ENCODE measurements at regions not wholly inside any gene's neighbourhood (a gene's known extent, or its start where the extent isn't known, plus 50 kb on each side); places are given as distances from the start of the nearest gene placed in this dataset.

DNA sequence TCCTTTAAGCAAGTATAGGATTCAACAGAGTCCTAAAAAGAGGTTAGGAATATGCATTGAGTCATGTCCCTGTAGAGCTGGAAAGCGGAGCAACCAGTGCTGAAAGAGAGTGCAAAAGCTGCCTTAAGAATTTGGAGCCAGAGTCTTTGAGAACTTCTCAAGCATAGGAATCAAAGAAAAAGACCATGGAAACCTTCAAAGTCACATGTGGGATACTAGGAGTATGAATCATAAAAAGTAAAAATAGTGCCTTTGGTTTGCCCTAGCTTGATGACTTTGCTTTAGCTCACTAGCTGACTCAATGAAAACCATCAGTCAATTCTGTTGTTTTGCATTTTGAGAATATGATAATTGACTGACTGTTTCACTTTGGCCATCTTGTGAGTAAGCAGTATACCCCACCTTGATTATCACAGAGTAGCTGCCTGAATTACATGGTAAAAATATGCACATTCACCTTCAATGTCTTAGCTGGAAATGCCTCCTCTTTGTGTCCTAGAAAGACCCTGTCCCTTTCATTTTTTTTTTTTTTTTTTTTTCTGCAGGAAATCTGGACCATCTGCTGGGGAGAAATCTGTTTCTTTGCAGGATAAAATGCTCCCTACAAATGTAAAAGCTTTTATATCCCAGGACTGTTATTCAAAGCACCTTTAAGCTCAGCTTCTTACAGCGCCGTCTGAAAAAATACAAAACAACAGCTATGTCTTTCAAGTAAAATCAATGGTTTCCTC, 248.6 kb upstream of the KRR1 start:
- TF ChIP-seq, protein P1, sequence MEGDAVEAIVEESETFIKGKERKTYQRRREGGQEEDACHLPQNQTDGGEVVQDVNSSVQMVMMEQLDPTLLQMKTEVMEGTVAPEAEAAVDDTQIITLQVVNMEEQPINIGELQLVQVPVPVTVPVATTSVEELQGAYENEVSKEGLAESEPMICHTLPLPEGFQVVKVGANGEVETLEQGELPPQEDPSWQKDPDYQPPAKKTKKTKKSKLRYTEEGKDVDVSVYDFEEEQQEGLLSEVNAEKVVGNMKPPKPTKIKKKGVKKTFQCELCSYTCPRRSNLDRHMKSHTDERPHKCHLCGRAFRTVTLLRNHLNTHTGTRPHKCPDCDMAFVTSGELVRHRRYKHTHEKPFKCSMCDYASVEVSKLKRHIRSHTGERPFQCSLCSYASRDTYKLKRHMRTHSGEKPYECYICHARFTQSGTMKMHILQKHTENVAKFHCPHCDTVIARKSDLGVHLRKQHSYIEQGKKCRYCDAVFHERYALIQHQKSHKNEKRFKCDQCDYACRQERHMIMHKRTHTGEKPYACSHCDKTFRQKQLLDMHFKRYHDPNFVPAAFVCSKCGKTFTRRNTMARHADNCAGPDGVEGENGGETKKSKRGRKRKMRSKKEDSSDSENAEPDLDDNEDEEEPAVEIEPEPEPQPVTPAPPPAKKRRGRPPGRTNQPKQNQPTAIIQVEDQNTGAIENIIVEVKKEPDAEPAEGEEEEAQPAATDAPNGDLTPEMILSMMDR (IDR thresholded peaks at IDR 0.05): no peak
- no peak overlapping the region for H3K4me3 ChIP-seq (ENCODE audit: low read depth, low read length)
- H3K27me3 ChIP-seq (ENCODE audit: control insufficient read depth, insufficient read depth, low read length): no peaks in the 10 kb centered on the region
- no peak overlapping the region for H3K9ac ChIP-seq
- no peaks in the 10 kb centered on the region for H3K79me2 ChIP-seq
- no peak overlapping the region for H3K4me2 ChIP-seq (ENCODE audit: low read length)
- H2AFZ ChIP-seq: no peak overlapping the region
- H3K9me3 ChIP-seq (ENCODE audit: control insufficient read depth, low read length): no peaks in the 10 kb centered on the region
- H3K27ac ChIP-seq: no peak overlapping the region
- no peaks in the 10 kb centered on the region for H3K4me1 ChIP-seq
- no peaks in the 10 kb centered on the region for H3K36me3 ChIP-seq (ENCODE audit: control insufficient read depth, insufficient read depth, low read length)

DNA sequence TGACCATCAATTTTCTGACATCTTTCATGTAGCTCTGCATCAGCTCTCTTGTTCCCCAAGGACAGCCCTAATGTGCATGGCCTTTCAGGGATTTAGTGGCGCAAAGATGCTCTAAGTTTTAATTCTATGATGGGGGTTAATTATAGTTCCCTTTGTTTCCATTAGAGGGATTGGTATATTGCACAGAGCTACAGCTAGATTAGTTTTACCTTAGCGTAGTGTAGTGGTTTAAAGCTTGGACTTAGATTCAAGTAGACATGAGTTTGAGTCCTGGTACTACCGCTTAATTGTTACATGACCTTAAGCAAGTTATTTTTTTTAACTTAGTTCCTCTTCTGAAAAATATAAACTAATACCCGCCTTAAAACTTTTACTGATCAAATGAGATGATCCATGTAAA, 247.8 kb upstream of the KRR1 start:
- Histone ChIP-seq H2AFZ (no peak overlapping the region), H3K27ac (no peak overlapping the region)

DNA sequence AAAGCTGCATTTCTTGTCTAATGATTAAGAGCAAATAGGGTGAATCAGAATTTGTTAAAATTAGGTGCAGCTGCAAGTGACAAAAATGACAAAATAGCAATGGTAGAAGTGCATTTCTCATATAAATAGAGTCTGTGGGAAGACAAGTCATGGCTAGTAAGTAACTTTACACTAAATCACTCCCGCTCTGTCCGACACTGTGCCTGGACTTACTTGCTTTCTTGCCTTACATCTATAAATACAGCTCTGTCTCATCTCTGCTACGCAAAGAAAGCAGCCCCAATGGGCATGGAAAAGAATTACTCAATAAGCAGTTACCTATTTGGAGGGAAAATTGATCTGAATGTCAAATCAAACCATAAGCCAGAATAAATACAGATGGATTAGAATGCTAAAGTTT, 245.4 kb upstream of the KRR1 start:
- no peaks in the 10 kb centered on the region for H3K4me1 ChIP-seq
- no peaks in the 10 kb centered on the region for H3K36me3 ChIP-seq (ENCODE audit: control insufficient read depth, insufficient read depth, low read length)
- H3K4me2 ChIP-seq (ENCODE audit: low read length): no peak overlapping the region
- TF ChIP-seq, protein P1 (IDR thresholded peaks at IDR 0.05): no peak
- H3K9me3 ChIP-seq (ENCODE audit: control insufficient read depth, low read length): no peaks in the 10 kb centered on the region
- no peaks in the 10 kb centered on the region for H3K27me3 ChIP-seq (ENCODE audit: control insufficient read depth, insufficient read depth, low read length)
- no peak overlapping the region for H3K27ac ChIP-seq
- no peaks in the 10 kb centered on the region for H3K79me2 ChIP-seq
- H3K4me3 ChIP-seq (ENCODE audit: low read depth, low read length): no peak overlapping the region
- H2AFZ ChIP-seq: no peak overlapping the region
- H3K9ac ChIP-seq: no peak overlapping the region

More for the DNA sequence above, 247.8 kb upstream of the KRR1 start:
- H3K9ac ChIP-seq: no peak overlapping the region
- H3K36me3 ChIP-seq (ENCODE audit: control insufficient read depth, insufficient read depth, low read length): no peaks in the 10 kb centered on the region
- TF ChIP-seq, protein P1 (IDR thresholded peaks at IDR 0.05): no peak
- no peak overlapping the region for H3K4me2 ChIP-seq (ENCODE audit: low read length)
- no peaks in the 10 kb centered on the region for H3K79me2 ChIP-seq
- H3K27me3 ChIP-seq (ENCODE audit: control insufficient read depth, insufficient read depth, low read length): no peaks in the 10 kb centered on the region
- no peaks in the 10 kb centered on the region for H3K4me1 ChIP-seq
- no peak overlapping the region for H3K4me3 ChIP-seq (ENCODE audit: low read depth, low read length)
- no peaks in the 10 kb centered on the region for H3K9me3 ChIP-seq (ENCODE audit: control insufficient read depth, low read length)

DNA sequence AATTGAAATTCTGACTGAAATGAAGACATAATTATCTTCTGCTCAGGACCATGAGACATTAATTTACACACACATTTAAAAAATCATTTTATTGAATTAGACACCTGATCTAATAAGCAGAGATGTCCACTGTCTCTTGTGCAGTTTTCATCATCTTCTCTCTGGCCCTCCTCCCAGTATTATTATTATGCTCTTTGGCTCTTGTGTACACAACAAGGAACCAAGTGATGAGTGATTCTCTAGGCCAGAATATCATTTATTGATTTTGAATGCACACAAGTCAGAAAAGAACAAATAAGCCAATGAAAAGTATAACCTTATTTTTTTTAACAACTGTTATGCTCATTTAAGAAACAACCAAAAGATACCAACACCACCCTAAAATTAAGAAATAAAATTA, 244.7 kb upstream of the KRR1 start:
- no peaks in the 10 kb centered on the region for H3K27me3 ChIP-seq (ENCODE audit: control insufficient read depth, insufficient read depth, low read length)
- no peak overlapping the region for H3K9ac ChIP-seq
- no peak overlapping the region for H3K4me2 ChIP-seq (ENCODE audit: low read length)
- no peak overlapping the region for H3K27ac ChIP-seq
- no peak overlapping the region for H3K4me3 ChIP-seq (ENCODE audit: low read depth, low read length)
- H3K36me3 ChIP-seq (ENCODE audit: control insufficient read depth, insufficient read depth, low read length): no peaks in the 10 kb centered on the region
- H3K9me3 ChIP-seq (ENCODE audit: control insufficient read depth, low read length): no peaks in the 10 kb centered on the region
- no peak overlapping the region for H2AFZ ChIP-seq
- TF ChIP-seq, protein P1 (IDR thresholded peaks at IDR 0.05): no peak
- no peaks in the 10 kb centered on the region for H3K79me2 ChIP-seq
- H3K4me1 ChIP-seq: no peaks in the 10 kb centered on the region

DNA sequence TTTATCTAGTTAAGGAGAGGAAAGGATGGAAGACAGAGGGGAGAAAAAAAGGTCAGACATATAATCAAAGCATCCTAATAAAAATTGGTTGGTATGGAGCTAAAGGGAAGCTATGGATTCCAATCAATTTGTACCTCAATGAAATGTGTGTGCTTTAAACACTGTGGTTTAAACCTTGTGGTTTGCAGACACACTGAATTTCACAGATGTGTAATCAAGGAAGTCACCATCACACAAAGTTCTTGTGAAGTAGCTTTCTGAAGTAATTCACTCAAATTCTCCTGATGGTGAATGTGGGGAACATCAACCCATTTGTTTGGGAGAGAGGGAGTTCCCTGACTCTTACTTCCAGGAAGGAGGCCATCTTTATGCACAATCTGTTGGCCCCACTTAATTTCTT, 243.3 kb upstream of the KRR1 start:
- H3K79me2 ChIP-seq: no peaks in the 10 kb centered on the region
- no peaks in the 10 kb centered on the region for H3K9me3 ChIP-seq (ENCODE audit: control insufficient read depth, low read length)
- no peaks in the 10 kb centered on the region for H3K27me3 ChIP-seq (ENCODE audit: control insufficient read depth, insufficient read depth, low read length)
- no peaks in the 10 kb centered on the region for H3K4me1 ChIP-seq
- H2AFZ ChIP-seq: no peak overlapping the region
- TF ChIP-seq, protein P1 (IDR thresholded peaks at IDR 0.05): no peak
- H3K4me2 ChIP-seq (ENCODE audit: low read length): no peak overlapping the region
- no peak overlapping the region for H3K4me3 ChIP-seq (ENCODE audit: low read depth, low read length)
- H3K36me3 ChIP-seq (ENCODE audit: control insufficient read depth, insufficient read depth, low read length): no peaks in the 10 kb centered on the region
- no peak overlapping the region for H3K9ac ChIP-seq
- no peak overlapping the region for H3K27ac ChIP-seq
